OCI-LY7 (cell line): ENCODE measurements at regions not wholly inside any gene's neighbourhood (a gene's known extent, or its start where the extent isn't known, plus 50 kb on each side); places are given as distances from the start of the nearest gene placed in this dataset.
"Not testable (repeated sequence)": the region's sequence is repeated elsewhere in the genome, so short reads cannot be mapped to it uniquely, and the experiment has no call there.

Source experiments
- BruUV-seq: library from RNA; stranded (reverse); fragments of 400-500 nt; replicated peaks from 2 replicates; lab custom pipeline; 2021; lab: Mats Ljungman, UMichigan
- CTCF ChIA-PET: fragments of 300-600 bp; sonication (Branson Sonifier 250); formaldehyde crosslinking; loops from one replicate; lab custom pipeline; 2022; ENCODE audit warnings: antibody characterized with exemption; ENCODE audit not compliant: unreplicated experiment; lab: Charles Lee
- POLR2A ChIA-PET: fragments of 300-600 bp; sonication (Branson Sonifier 250); formaldehyde crosslinking; loops from one replicate; lab custom pipeline; 2022; ENCODE audit warnings: antibody characterized with exemption; lab: Charles Lee
- DNase-seq: peaks from one replicate; pipeline ENCODE4 v3.0.0-alpha.2; 2015; ENCODE audit warnings: low spot score
- H2AFZ ChIP-seq: fragments of 200-600 bp; sonication (generic), shearing (Covaris generic); 2 replicates; pipeline ENCODE4 v1.6.1; 2014; ENCODE audit warnings: mild to moderate bottlenecking, antibody characterized with exemption, low read length, moderate library complexity
- H3K27ac ChIP-seq: fragments of 200-600 bp; sonication (generic); 2 replicates; pipeline ENCODE4 v1.5.1; 2014; ENCODE audit warnings: mixed run types, low read depth, mild to moderate bottlenecking, moderate library complexity, low read length, inconsistent platforms; ENCODE audit not compliant: poor library complexity, severe bottlenecking
- H3K36me3 ChIP-seq: fragments of 200-600 bp; sonication (generic); 2 replicates; pipeline ENCODE4 v1.6.1; 2014; ENCODE audit warnings: mild to moderate bottlenecking, antibody characterized with exemption, low read length, moderate library complexity, mixed read lengths; ENCODE audit not compliant: insufficient read depth
- H3K4me1 ChIP-seq: fragments of 200-600 bp; sonication (generic); 2 replicates; pipeline ENCODE4 v1.5.1; 2014; ENCODE audit warnings: mild to moderate bottlenecking, low read length; ENCODE audit not compliant: insufficient read depth, poor library complexity, severe bottlenecking
- H3K4me2 ChIP-seq: fragments of 200-600 bp; sonication (generic); 2 replicates; pipeline ENCODE4 v1.6.1; 2014; ENCODE audit warnings: mild to moderate bottlenecking, low read length
- H3K4me3 ChIP-seq: fragments of 200-600 bp; sonication (generic); 2 replicates; pipeline ENCODE4 v1.5.1; 2014; ENCODE audit warnings: mild to moderate bottlenecking, low read depth, low read length; ENCODE audit not compliant: poor library complexity, severe bottlenecking
- H3K79me2 ChIP-seq: fragments of 200-600 bp; sonication (generic); 2 replicates; pipeline ENCODE4 v1.6.1; 2016; ENCODE audit warnings: low read depth, mild to moderate bottlenecking, low read length, moderate library complexity, mixed read lengths; ENCODE audit not compliant: insufficient read depth
- H3K9me2 ChIP-seq: fragments of 200-600 bp; sonication (generic); 2 replicates; pipeline ENCODE4 v1.6.1; 2016; ENCODE audit warnings: mild to moderate bottlenecking, low read length, mixed read lengths; ENCODE audit not compliant: insufficient read depth
- H3K9me3 ChIP-seq: fragments of 200-600 bp; sonication (generic); 2 replicates; pipeline ENCODE4 v1.6.1; 2014; ENCODE audit warnings: mild to moderate bottlenecking, mixed run types, low read length, mixed read lengths
- H4K20me1 ChIP-seq: fragments of 200-600 bp; sonication (generic); 2 replicates; pipeline ENCODE4 v1.6.1; 2014; ENCODE audit warnings: mild to moderate bottlenecking, antibody characterized with exemption, low read length, moderate library complexity, mixed read lengths; ENCODE audit not compliant: insufficient read depth
- EZH2phosphoT487 ChIP-seq: fragments of 200-600 bp; sonication (generic); IDR thresholded peaks from 2 replicates; pipeline ENCODE4 v1.6.1; 2018; ENCODE audit warnings: low read depth, borderline replicate concordance, mild to moderate bottlenecking, mixed run types, antibody characterized with exemption, low read length, moderate library complexity, mixed read lengths
- intact Hi-C: fragments of 100-400 bp; cut with micrococcal nuclease; formaldehyde crosslinking; loops from one replicate; pipeline ENCODE4 v1.10.0; 2022; ENCODE audit not compliant: unreplicated experiment
- TF ChIP-seq, protein P1 (sequence below): fragments of 200-600 bp; sonication (generic); conservative IDR thresholded peaks from 2 replicates; pipeline ENCODE4 v1.5.1; 2014; ENCODE audit warnings: mild to moderate bottlenecking, antibody characterized with exemption, low read length, moderate library complexity, mixed read lengths

DNA sequence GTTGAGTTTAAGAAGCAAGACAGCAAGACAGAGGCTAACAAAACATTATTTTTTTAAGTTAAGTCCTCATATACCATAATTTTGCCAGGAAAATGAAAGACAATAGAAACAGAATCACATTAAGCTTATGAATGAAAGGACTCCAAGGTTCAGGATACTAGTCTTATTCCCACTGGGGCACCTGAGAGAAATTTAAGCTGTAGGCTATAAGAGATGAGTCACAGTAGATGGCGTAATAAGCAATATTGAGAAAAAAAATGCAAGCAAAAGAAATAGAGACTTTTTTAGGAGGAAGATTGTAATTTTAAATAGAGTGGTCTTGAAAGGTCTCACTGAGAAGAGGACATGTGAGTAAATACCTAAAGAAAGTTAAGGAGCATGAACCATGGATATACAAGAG is 57.1 kb upstream of the KIF2B start:
- Histone ChIP-seq H4K20me1 (no peaks in the 10 kb centered on the region), H2AFZ (no peak overlapping the region), H3K9me3 (no peaks in the 10 kb centered on the region), H3K4me2 (no peak overlapping the region), H3K79me2 (no peaks in the 10 kb centered on the region), H3K4me3 (no peak overlapping the region), H3K36me3 (no peaks in the 10 kb centered on the region), H3K9me2 (no peaks in the 10 kb centered on the region), H3K4me1 (no peaks in the 10 kb centered on the region), H3K27ac (no peak overlapping the region)
- no TSS peak for BruUV-seq
- ChIA-PET CTCF (no interaction called here), POLR2A (no interaction called here)
- TF ChIP-seq EZH2phosphoT487, result no peak
- TF ChIP-seq, protein P1, sequence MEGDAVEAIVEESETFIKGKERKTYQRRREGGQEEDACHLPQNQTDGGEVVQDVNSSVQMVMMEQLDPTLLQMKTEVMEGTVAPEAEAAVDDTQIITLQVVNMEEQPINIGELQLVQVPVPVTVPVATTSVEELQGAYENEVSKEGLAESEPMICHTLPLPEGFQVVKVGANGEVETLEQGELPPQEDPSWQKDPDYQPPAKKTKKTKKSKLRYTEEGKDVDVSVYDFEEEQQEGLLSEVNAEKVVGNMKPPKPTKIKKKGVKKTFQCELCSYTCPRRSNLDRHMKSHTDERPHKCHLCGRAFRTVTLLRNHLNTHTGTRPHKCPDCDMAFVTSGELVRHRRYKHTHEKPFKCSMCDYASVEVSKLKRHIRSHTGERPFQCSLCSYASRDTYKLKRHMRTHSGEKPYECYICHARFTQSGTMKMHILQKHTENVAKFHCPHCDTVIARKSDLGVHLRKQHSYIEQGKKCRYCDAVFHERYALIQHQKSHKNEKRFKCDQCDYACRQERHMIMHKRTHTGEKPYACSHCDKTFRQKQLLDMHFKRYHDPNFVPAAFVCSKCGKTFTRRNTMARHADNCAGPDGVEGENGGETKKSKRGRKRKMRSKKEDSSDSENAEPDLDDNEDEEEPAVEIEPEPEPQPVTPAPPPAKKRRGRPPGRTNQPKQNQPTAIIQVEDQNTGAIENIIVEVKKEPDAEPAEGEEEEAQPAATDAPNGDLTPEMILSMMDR, result no peak
- DNase-seq, result no peak
- intact Hi-C loops, result no loop called here

DNA sequence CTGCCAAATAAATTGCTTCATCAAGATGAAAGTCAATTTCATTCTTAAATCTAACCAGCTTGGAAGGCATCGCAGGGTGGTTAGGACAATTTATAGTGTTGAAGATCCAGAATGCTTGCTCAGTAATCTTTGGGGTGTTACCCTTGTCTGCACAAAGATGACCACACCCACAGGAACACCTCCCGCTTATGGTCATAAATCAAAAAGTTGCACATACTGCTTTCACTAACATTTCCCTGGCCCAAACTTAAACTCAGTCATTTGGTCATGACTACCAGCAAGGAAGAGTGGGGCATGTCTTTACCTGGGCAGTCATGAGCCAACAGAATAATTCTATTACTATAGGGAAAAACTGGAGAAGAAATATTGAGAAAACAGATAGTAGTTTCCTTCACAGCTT is 57.6 kb upstream of the KIF2B start:
- Histone ChIP-seq H2AFZ (no peak overlapping the region), H3K4me1 (no peaks in the 10 kb centered on the region), H3K9me2 (no peaks in the 10 kb centered on the region), H3K79me2 (no peaks in the 10 kb centered on the region), H3K4me2 (no peak overlapping the region), H3K27ac (no peak overlapping the region), H3K4me3 (no peak overlapping the region), H4K20me1 (no peaks in the 10 kb centered on the region), H3K9me3 (no peaks in the 10 kb centered on the region), H3K36me3 (no peaks in the 10 kb centered on the region)
- POLR2A ChIA-PET, result no interaction called here
- no TSS peak for BruUV-seq
- CTCF ChIA-PET, result no interaction called here
- no peak for DNase-seq
- intact Hi-C loops, result no loop called here
- TF ChIP-seq EZH2phosphoT487, result no peak
- TF ChIP-seq, protein P1, result no peak

GRCh38 chr17:53757559-53757958 is 65.2 kb upstream of the KIF2B start:
- no peak overlapping the region for H3K4me3 ChIP-seq
- H3K79me2 ChIP-seq, result no peaks in the 10 kb centered on the region
- CTCF ChIA-PET, result no interaction called here
- no TSS peak for BruUV-seq
- intact Hi-C loops, result no loop called here
- POLR2A ChIA-PET, result no interaction called here
- no peak overlapping the region for H2AFZ ChIP-seq
- no peaks in the 10 kb centered on the region for H3K9me3 ChIP-seq
- no peak overlapping the region for H3K4me2 ChIP-seq
- H3K9me2 ChIP-seq, result no peaks in the 10 kb centered on the region
- TF ChIP-seq, protein P1, result no peak
- no peak for TF ChIP-seq EZH2phosphoT487
- no peaks in the 10 kb centered on the region for H4K20me1 ChIP-seq
- H3K36me3 ChIP-seq, result no peaks in the 10 kb centered on the region
- no peak for DNase-seq
- H3K4me1 ChIP-seq, result no peaks in the 10 kb centered on the region
- no peak overlapping the region for H3K27ac ChIP-seq

DNA sequence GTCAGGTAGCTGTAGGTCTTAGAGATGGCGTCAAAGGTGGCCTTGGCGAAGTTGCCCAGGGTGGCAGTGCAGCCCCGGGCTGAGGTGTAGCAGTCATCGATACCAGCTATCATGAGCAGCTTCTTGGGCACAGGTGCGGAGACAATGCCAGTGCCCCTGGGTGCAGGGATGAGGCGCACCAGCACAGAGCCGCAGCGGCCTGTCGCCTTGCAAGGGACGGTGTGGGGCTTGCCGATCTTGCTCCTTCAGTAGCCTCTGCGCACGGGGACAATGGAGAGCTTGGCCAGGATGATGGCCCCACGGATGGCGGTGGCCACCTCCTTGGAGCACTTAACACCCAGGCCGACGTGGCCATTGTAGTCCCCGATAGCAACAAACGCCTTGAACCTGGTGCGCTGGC is 65.6 kb upstream of the KIF2B start:
- H3K4me2 ChIP-seq, CTCF ChIA-PET, POLR2A ChIA-PET, DNase-seq, H4K20me1 ChIP-seq, H3K4me3 ChIP-seq, H3K4me1 ChIP-seq, H3K9me3 ChIP-seq, H3K36me3 ChIP-seq, H3K27ac ChIP-seq, H3K79me2 ChIP-seq, intact Hi-C loops, H3K9me2 ChIP-seq, H2AFZ ChIP-seq, BruUV-seq: not testable (repeated sequence)
